GM23248 (cell line): ENCODE measurements at regions not wholly inside any gene's neighbourhood (a gene's known extent, or its start where the extent isn't known, plus 50 kb on each side); places are given as distances from the start of the nearest gene placed in this dataset.

Source experiments
- DNase-seq: peaks from one replicate; pipeline ENCODE4 v3.0.0-alpha.2; 2015
- H2AFZ ChIP-seq: fragments of 200-600 bp; sonication (generic); 2 replicates; pipeline ENCODE4 v1.6.1; 2016; ENCODE audit warnings: antibody characterized with exemption
- H3F3A ChIP-seq: fragments of 200-600 bp; sonication (generic); 2 replicates; pipeline ENCODE4 v1.6.1; 2016; ENCODE audit warnings: mild to moderate bottlenecking, antibody characterized with exemption, mixed run types; ENCODE audit not compliant: insufficient read depth
- H3K27ac ChIP-seq: fragments of 200-600 bp; sonication (generic); 2 replicates; pipeline ENCODE4 v1.5.1; 2016; ENCODE audit warnings: mild to moderate bottlenecking
- H3K27me3 ChIP-seq: fragments of 200-600 bp; sonication (generic); replicated peaks from 2 replicates; pipeline ENCODE4 v1.6.1; 2016; ENCODE audit warnings: mild to moderate bottlenecking; ENCODE audit not compliant: insufficient read depth
- H3K36me3 ChIP-seq: fragments of 200-600 bp; sonication (generic); 2 replicates; pipeline ENCODE4 v1.6.1; 2016; ENCODE audit warnings: low read depth, mild to moderate bottlenecking
- H3K4me1 ChIP-seq: fragments of 200-600 bp; sonication (generic); 2 replicates; pipeline ENCODE4 v1.6.1; 2016; ENCODE audit warnings: mild to moderate bottlenecking; ENCODE audit not compliant: insufficient read depth
- H3K4me2 ChIP-seq: fragments of 200-600 bp; sonication (generic); one replicate; pipeline ENCODE4 v1.6.1; 2016; ENCODE audit warnings: mild to moderate bottlenecking; ENCODE audit not compliant: unreplicated experiment
- H3K4me3 ChIP-seq: fragments of 200-600 bp; sonication (generic); 2 replicates; pipeline ENCODE4 v1.5.1; 2016; ENCODE audit warnings: mild to moderate bottlenecking
- H3K79me2 ChIP-seq: fragments of 200-600 bp; sonication (generic); 2 replicates; pipeline ENCODE4 v1.6.1; 2016; ENCODE audit warnings: mild to moderate bottlenecking; ENCODE audit not compliant: insufficient read depth
- H3K9ac ChIP-seq: fragments of 200-600 bp; sonication (generic); 2 replicates; pipeline ENCODE4 v1.6.1; 2016; ENCODE audit warnings: mild to moderate bottlenecking
- H3K9me2 ChIP-seq: fragments of 200-600 bp; sonication (generic); 2 replicates; pipeline ENCODE4 v1.6.1; 2016; ENCODE audit warnings: mixed run types, mild to moderate bottlenecking, moderate library complexity; ENCODE audit not compliant: insufficient read depth
- H3K9me3 ChIP-seq: fragments of 200-600 bp; sonication (generic); one replicate; pipeline ENCODE4 v1.6.1; 2017; ENCODE audit warnings: low read depth
- H4K20me1 ChIP-seq: fragments of 200-600 bp; sonication (generic); 2 replicates; pipeline ENCODE4 v1.6.0; 2016; ENCODE audit not compliant: insufficient read depth
- EZH2 ChIP-seq: fragments of 200-600 bp; sonication (generic); IDR thresholded peaks from 2 replicates; pipeline ENCODE4 v1.6.1; 2018; ENCODE audit warnings: antibody characterized with exemption, mild to moderate bottlenecking; ENCODE audit not compliant: insufficient read depth, poor library complexity, severe bottlenecking
- EZH2phosphoT487 ChIP-seq: fragments of 200-600 bp; sonication (generic); IDR thresholded peaks from 2 replicates; pipeline ENCODE4 v1.6.1; 2018; ENCODE audit warnings: antibody characterized with exemption, moderate library complexity, mild to moderate bottlenecking, low read depth; ENCODE audit not compliant: insufficient read depth
- WGBS, 2 experiments: methylation state at CpG; one replicate each; pipeline ENCODE4 v1.1.6; 2015 to 2017; ENCODE audit warnings: low lambda C conversion rate in 2 of 2, low coverage in 1 of 2; ENCODE audit errors: missing lambda C conversion rate in 2 of 2; 5-methylcytosine and 5-hydroxymethylcytosine counted together
- in situ Hi-C: fragments of 300-500 bp; cut with MboI; formaldehyde crosslinking; loops from 2 replicates; pipeline ENCODE4 v1.15.0; 2020

- H3K36me3 ChIP-seq: no peaks in the 10 kb centered on the region
- no peaks in the 10 kb centered on the region for H3K9me3 ChIP-seq
- no peak overlapping the region for H3K4me3 ChIP-seq
- in situ Hi-C loops: no loop called here
- H3K79me2 ChIP-seq: no peaks in the 10 kb centered on the region
- DNase-seq: no peak
- no peaks in the 10 kb centered on the region for H3F3A ChIP-seq
- H3K9ac ChIP-seq: no peak overlapping the region
- WGBS, 2 experiments: 29 to 30% methylated on average over 8 of the region's 8 CpGs
- H3K9me2 ChIP-seq: no peaks in the 10 kb centered on the region
- no peak overlapping the region for H3K4me2 ChIP-seq
- TF ChIP-seq EZH2 (no peak), EZH2phosphoT487 (no peak)
- no peaks in the 10 kb centered on the region for H3K27me3 ChIP-seq
- H2AFZ ChIP-seq: no peak overlapping the region
- no peaks in the 10 kb centered on the region for H4K20me1 ChIP-seq
- no peak overlapping the region for H3K27ac ChIP-seq
- H3K4me1 ChIP-seq: no peaks in the 10 kb centered on the region
Observed at GRCh38 chr2:108067820-108068405, 81.6 kb downstream of the SLC5A7 start.

- TF ChIP-seq EZH2 (no peak), EZH2phosphoT487 (no peak)
Observed at GRCh38 chr2:108069515-108070310, 83.4 kb downstream of the SLC5A7 start.

GRCh38 chr2:108073415-108074072 is 87.2 kb downstream of the SLC5A7 start:
- Histone ChIP-seq H3K4me2 (no peak overlapping the region), H3K79me2 (no peaks in the 10 kb centered on the region), H3K9me3 (no peaks in the 10 kb centered on the region), H3K36me3 (no peaks in the 10 kb centered on the region), H3K27ac (no peak overlapping the region), H2AFZ (no peak overlapping the region), H3F3A (no peaks in the 10 kb centered on the region), H3K9ac (no peak overlapping the region), H3K27me3 (no peaks in the 10 kb centered on the region), H3K4me1 (no peaks in the 10 kb centered on the region), H3K4me3 (no peak overlapping the region), H4K20me1 (no peaks in the 10 kb centered on the region), H3K9me2 (no peaks in the 10 kb centered on the region)
- WGBS, 2 experiments: 30 to 48% methylated on average over 4 of the region's 4 CpGs
- no peak for DNase-seq
- TF ChIP-seq EZH2phosphoT487 (no peak), EZH2 (no peak)
- in situ Hi-C loops: no loop called here

More at GRCh38 chr2:108069515-108070310, 83.4 kb downstream of the SLC5A7 start:
- H3K9ac ChIP-seq: no peak overlapping the region
- H3K4me1 ChIP-seq: no peaks in the 10 kb centered on the region
- no peaks in the 10 kb centered on the region for H3K36me3 ChIP-seq
- no peaks in the 10 kb centered on the region for H3K9me3 ChIP-seq
- H3K4me2 ChIP-seq: no peak overlapping the region
- 39 to 41% methylated on average over 8 of the region's 8 CpGs for WGBS, 2 experiments
- H3K27me3 ChIP-seq: no peaks in the 10 kb centered on the region
- no peaks in the 10 kb centered on the region for H3K79me2 ChIP-seq
- H3K27ac ChIP-seq: no peak overlapping the region
- H3K9me2 ChIP-seq: no peaks in the 10 kb centered on the region
- H2AFZ ChIP-seq: no peak overlapping the region
- no peak overlapping the region for H3K4me3 ChIP-seq
- DNase-seq: no peak
- in situ Hi-C loops: no loop called here
- H4K20me1 ChIP-seq: no peaks in the 10 kb centered on the region
- no peaks in the 10 kb centered on the region for H3F3A ChIP-seq

GRCh38 chr2:108074150-108074549 is 87.8 kb downstream of the SLC5A7 start:
- Histone ChIP-seq H2AFZ (no peak overlapping the region), H3K9ac (no peak overlapping the region), H3F3A (no peaks in the 10 kb centered on the region), H3K27ac (no peak overlapping the region), H3K36me3 (no peaks in the 10 kb centered on the region), H3K4me1 (no peaks in the 10 kb centered on the region), H4K20me1 (no peaks in the 10 kb centered on the region), H3K79me2 (no peaks in the 10 kb centered on the region), H3K9me3 (no peaks in the 10 kb centered on the region), H3K4me3 (no peak overlapping the region), H3K4me2 (no peak overlapping the region), H3K9me2 (no peaks in the 10 kb centered on the region), H3K27me3 (no peaks in the 10 kb centered on the region)
- DNase-seq: no peak
- in situ Hi-C loops: no loop called here
- WGBS, 2 experiments: 2 to 4% methylated on average over 4 of the region's 4 CpGs
- TF ChIP-seq EZH2 (no peak), EZH2phosphoT487 (no peak)
